ENCODE measurements at regions not wholly inside any gene's neighbourhood (a gene's known extent, or its start where the extent isn't known, plus 50 kb on each side); places are given as distances from the start of the nearest gene placed in this dataset.

- TF ChIP-seq CTCF (conservative IDR thresholded peaks at IDR 0.05) = no peak
- no peaks in the 10 kb centered on the region for H3K23me2 ChIP-seq (ENCODE audit: insufficient read length, low read depth, low read length, poor library complexity, severe bottlenecking)
- no peaks in the 10 kb centered on the region for H3K79me2 ChIP-seq (ENCODE audit: insufficient read depth, low read length)
- no peak overlapping the region for H3T11ph ChIP-seq (ENCODE audit: low read length)
- no peak overlapping the region for H3K23ac ChIP-seq (ENCODE audit: insufficient read length, low read depth, low read length)
- H3K4me3 Mint-ChIP-seq = no peak overlapping the region
- H2BK20ac ChIP-seq (ENCODE audit: low read depth, low read length, poor library complexity, severe bottlenecking) = no peak overlapping the region
- H3K27me3 ChIP-seq (ENCODE audit: insufficient read depth, low read length) = no peaks in the 10 kb centered on the region
- no peaks in the 10 kb centered on the region for H4K20me1 ChIP-seq (ENCODE audit: control insufficient read depth, insufficient read depth, insufficient read length)
- no peaks in the 10 kb centered on the region for H3K9me3 Mint-ChIP-seq
- H3K27me3 Mint-ChIP-seq (ENCODE audit: low read depth) = no peaks in the 10 kb centered on the region; the same call in 1 of the 2 replicates
- no peak overlapping the region for H2AFZ ChIP-seq (ENCODE audit: low read length)
- H3K4me1 Mint-ChIP-seq = peaks cover 6 to 11% of the 10 kb centered on the region in 2 experiments; a peak in 3 of 4 replicates
- no peak overlapping the region for H3K18ac ChIP-seq (ENCODE audit: insufficient read length, low read depth, low read length)
- H2BK120ac ChIP-seq (ENCODE audit: low read depth, low read length, poor library complexity, severe bottlenecking) = no peak overlapping the region
- no peak overlapping the region for H4K91ac ChIP-seq (ENCODE audit: insufficient read length, low read depth, low read length)
- no peak overlapping the region for H3K4me2 ChIP-seq (ENCODE audit: insufficient read depth, insufficient read length, low read length)
- H3K9me3 ChIP-seq (ENCODE audit: control insufficient read depth, low read depth, low read length) = no peaks in the 10 kb centered on the region
- no peak overlapping the region for H3K4ac ChIP-seq (ENCODE audit: low read depth, low read length)
- H3K79me1 ChIP-seq (ENCODE audit: insufficient read depth, low read depth, low read length, poor library complexity, severe bottlenecking) = no peaks in the 10 kb centered on the region
- H2BK15ac ChIP-seq (ENCODE audit: low read depth, low read length) = no peak overlapping the region
- H3K27ac Mint-ChIP-seq = no peak overlapping the region
- DNase-seq = no peak
- no peak overlapping the region for H2BK12ac ChIP-seq (ENCODE audit: insufficient read length, low read depth, low read length)
- no CpG with 5 or more reads among the region's 4 CpGs for WGBS (ENCODE audit: extremely low coverage, insufficient read length, low lambda C conversion rate)
- H3K9ac ChIP-seq (ENCODE audit: extremely low read depth, insufficient read length, low read length) = no peak overlapping the region
- no peak overlapping the region for H2AK5ac ChIP-seq (ENCODE audit: insufficient read length, low read length)
- H4K5ac ChIP-seq (ENCODE audit: insufficient read length, low read depth, low read length) = no peak overlapping the region
- no peaks in the 10 kb centered on the region for H3K4me1 ChIP-seq (ENCODE audit: insufficient read depth, low read length)
- H3K36me3 Mint-ChIP-seq (ENCODE audit: insufficient read depth in 1 of 3, low read depth in 3 of 3) = no peaks in the 10 kb centered on the region
- H4K8ac ChIP-seq (replicated peaks; ENCODE audit: insufficient read length, low read depth, low read length) = no peak overlapping the region
- H3K14ac ChIP-seq (ENCODE audit: insufficient read depth, low read length) = no peak overlapping the region
- H2BK5ac ChIP-seq (ENCODE audit: insufficient read length, low read length) = no peak overlapping the region
- H3K27ac ChIP-seq (ENCODE audit: insufficient read length, low read depth, low read length) = no peak overlapping the region
- H3K56ac ChIP-seq (ENCODE audit: insufficient read length, low read depth, low read length) = no peak overlapping the region
These were observed 157.6 kb upstream of the LMO4 start for GRCh38 chr1:87170931-87171598.
